ENCODE measurements at regions not wholly inside any gene's neighbourhood (a gene's known extent, or its start where the extent isn't known, plus 50 kb on each side); places are given as distances from the start of the nearest gene placed in this dataset.

DNA sequence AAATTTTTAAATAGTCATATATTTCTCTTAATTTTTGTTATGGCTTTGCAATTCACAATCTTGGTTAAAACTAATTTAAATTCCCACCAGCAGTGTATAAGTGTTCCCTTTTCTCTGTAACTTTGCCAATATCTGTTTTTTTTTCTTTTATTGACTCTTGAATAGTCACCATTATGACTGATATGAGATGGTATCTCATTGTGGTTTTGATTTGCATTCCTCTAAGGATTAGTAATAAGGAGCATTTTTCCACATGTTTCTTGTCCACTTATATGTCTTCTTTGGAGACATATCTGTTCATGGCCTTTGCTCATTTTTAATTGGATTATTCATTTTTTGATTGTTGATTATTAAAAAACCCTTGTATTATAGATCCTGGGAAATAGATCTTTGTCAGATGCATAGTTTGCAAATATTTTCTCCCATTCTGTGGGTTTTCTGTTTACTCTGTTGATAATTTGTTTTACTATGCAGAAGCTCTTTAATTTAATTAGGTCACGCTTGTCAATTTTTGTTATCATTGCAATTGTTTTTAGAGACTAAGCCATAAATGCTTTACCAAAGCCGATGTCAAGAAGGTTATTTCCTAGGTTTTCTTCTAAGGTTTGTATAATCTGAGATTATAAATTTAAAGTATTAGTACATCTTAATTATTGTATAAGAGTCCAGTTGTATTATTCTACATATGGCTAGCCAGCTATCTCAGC, 610.9 kb downstream of the CHSY3 start (continued):
- TF ChIP-seq CEBPB (IDR thresholded peaks at IDR 0.05; ENCODE audit: low read depth, low read length) (no peak), EGR1 (IDR thresholded peaks at IDR 0.05; ENCODE audit: borderline replicate concordance, low read depth, low read length) (no peak), CHD2 (IDR thresholded peaks at IDR 0.05; ENCODE audit: low read length) (no peak)

Data from H1 (cell line).